Nephron (organoid): ENCODE measurements at regions not wholly inside any gene's neighbourhood (a gene's known extent, or its start where the extent isn't known, plus 50 kb on each side); places are given as distances from the start of the nearest gene placed in this dataset.

Experiments used
- H3K27ac Mint-ChIP-seq, 3 experiments: 2 replicates each; pipeline ENCODE4 v1.8.0; 2020; ENCODE audit warnings: mixed read lengths in 3 of 3, mild to moderate bottlenecking in 2 of 3, moderate library complexity in 1 of 3
- H3K27me3 Mint-ChIP-seq: 2 replicates; pipeline ENCODE4 v1.8.0; 2021; ENCODE audit warnings: low read depth, mild to moderate bottlenecking, moderate library complexity, mixed read lengths
- H3K36me3 Mint-ChIP-seq: 2 replicates; pipeline ENCODE4 v1.8.0; 2020; ENCODE audit warnings: low read depth, mixed read lengths
- H3K4me1 Mint-ChIP-seq: 2 replicates; pipeline ENCODE4 v1.8.0; 2020; ENCODE audit warnings: mixed read lengths
- H3K4me3 Mint-ChIP-seq, 3 experiments: 2 replicates each; pipeline ENCODE4 v1.8.0; 2020; ENCODE audit warnings: mild to moderate bottlenecking in 3 of 3, mixed read lengths in 3 of 3, moderate library complexity in 2 of 3
- H3K9me3 Mint-ChIP-seq: 2 replicates; pipeline ENCODE4 v1.8.0; 2020; ENCODE audit warnings: mixed read lengths
- TF ChIP-seq, protein P1 (sequence below), 3 experiments: fragments of 200-600 bp; sonication (generic); IDR thresholded peaks; one replicate each; pipeline ENCODE4 v1.5.0; 2021; ENCODE audit warnings: antibody characterized with exemption in 3 of 3; ENCODE audit not compliant: unreplicated experiment in 3 of 3

DNA sequence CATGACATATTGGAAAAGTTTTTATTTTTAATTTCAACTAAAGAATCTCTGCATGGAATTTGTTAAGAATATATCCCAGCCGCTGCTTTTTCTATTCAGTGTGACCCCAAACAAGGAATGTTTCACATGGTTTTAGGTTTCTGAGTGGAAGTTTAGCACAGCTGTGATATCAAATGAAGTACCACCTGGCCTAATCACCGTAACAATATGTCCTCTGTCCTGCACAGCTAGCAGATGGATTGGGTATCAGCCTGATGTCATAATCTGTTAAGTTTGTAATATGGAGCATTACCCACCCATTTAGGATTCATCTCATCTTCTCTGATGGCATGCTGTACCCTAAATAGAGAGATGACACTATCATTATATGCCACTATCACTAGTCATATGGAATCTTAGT lies 963.7 kb upstream of the ADGRL2 start:
- H3K27me3 Mint-ChIP-seq: no peaks in the 10 kb centered on the region
- no peak overlapping the region for H3K27ac Mint-ChIP-seq
- H3K9me3 Mint-ChIP-seq: peaks cover 17% of the 10 kb centered on the region
- no peak overlapping the region for H3K4me3 Mint-ChIP-seq
- peaks cover 4% of the 10 kb centered on the region for H3K36me3 Mint-ChIP-seq
- H3K4me1 Mint-ChIP-seq: no peaks in the 10 kb centered on the region
- TF ChIP-seq, protein P1, sequence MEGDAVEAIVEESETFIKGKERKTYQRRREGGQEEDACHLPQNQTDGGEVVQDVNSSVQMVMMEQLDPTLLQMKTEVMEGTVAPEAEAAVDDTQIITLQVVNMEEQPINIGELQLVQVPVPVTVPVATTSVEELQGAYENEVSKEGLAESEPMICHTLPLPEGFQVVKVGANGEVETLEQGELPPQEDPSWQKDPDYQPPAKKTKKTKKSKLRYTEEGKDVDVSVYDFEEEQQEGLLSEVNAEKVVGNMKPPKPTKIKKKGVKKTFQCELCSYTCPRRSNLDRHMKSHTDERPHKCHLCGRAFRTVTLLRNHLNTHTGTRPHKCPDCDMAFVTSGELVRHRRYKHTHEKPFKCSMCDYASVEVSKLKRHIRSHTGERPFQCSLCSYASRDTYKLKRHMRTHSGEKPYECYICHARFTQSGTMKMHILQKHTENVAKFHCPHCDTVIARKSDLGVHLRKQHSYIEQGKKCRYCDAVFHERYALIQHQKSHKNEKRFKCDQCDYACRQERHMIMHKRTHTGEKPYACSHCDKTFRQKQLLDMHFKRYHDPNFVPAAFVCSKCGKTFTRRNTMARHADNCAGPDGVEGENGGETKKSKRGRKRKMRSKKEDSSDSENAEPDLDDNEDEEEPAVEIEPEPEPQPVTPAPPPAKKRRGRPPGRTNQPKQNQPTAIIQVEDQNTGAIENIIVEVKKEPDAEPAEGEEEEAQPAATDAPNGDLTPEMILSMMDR (IDR thresholded peaks at IDR 0.05; ENCODE audit: unreplicated experiment in 3 of 3): no peak

- no peak overlapping the region for H3K27ac Mint-ChIP-seq
- peaks cover 13% of the 10 kb centered on the region for H3K9me3 Mint-ChIP-seq
- TF ChIP-seq, protein P1 (IDR thresholded peaks at IDR 0.05; ENCODE audit: unreplicated experiment in 3 of 3): no peak
- H3K4me3 Mint-ChIP-seq: no peak overlapping the region
- H3K27me3 Mint-ChIP-seq: no peaks in the 10 kb centered on the region
- H3K36me3 Mint-ChIP-seq: peaks cover 3% of the 10 kb centered on the region
- H3K4me1 Mint-ChIP-seq: no peaks in the 10 kb centered on the region
Observed at GRCh38 chr1:80836505-80836904, 964.2 kb upstream of the ADGRL2 start.

GRCh38 chr1:80827666-80828065 lies 973.1 kb upstream of the ADGRL2 start:
- TF ChIP-seq, protein P1 (IDR thresholded peaks at IDR 0.05; ENCODE audit: unreplicated experiment in 3 of 3): no peak
- Mint-ChIP-seq H3K27me3 (no peaks in the 10 kb centered on the region), H3K4me1 (peaks cover 4% of the 10 kb centered on the region), H3K9me3 (no peaks in the 10 kb centered on the region), H3K27ac (no peak overlapping the region), H3K4me3 (no peak overlapping the region), H3K36me3 (no peaks in the 10 kb centered on the region)

- peaks cover 4% of the 10 kb centered on the region for H3K4me1 Mint-ChIP-seq
- H3K9me3 Mint-ChIP-seq: no peaks in the 10 kb centered on the region
- TF ChIP-seq, protein P1 (IDR thresholded peaks at IDR 0.05; ENCODE audit: unreplicated experiment in 3 of 3): no peak
- no peak overlapping the region for H3K27ac Mint-ChIP-seq
- no peaks in the 10 kb centered on the region for H3K36me3 Mint-ChIP-seq
- no peaks in the 10 kb centered on the region for H3K27me3 Mint-ChIP-seq
- H3K4me3 Mint-ChIP-seq: no peak overlapping the region
Observed at GRCh38 chr1:80825067-80825466, 975.7 kb upstream of the ADGRL2 start.

GRCh38 chr1:80818211-80818610 lies 982.5 kb upstream of the ADGRL2 start:
- Mint-ChIP-seq H3K27ac (peak overlapping the region in 1 of 3 experiments; percentile 15), H3K4me1 (no peaks in the 10 kb centered on the region), H3K4me3 (no peak overlapping the region), H3K9me3 (no peaks in the 10 kb centered on the region), H3K27me3 (no peaks in the 10 kb centered on the region), H3K36me3 (no peaks in the 10 kb centered on the region)
- TF ChIP-seq, protein P1 (IDR thresholded peaks at IDR 0.05; ENCODE audit: unreplicated experiment in 3 of 3): no peak

GRCh38 chr1:80807981-80808380 lies 992.8 kb upstream of the ADGRL2 start:
- Mint-ChIP-seq H3K4me1 (no peaks in the 10 kb centered on the region), H3K4me3 (no peak overlapping the region), H3K9me3 (no peaks in the 10 kb centered on the region), H3K27ac (no peak overlapping the region), H3K27me3 (no peaks in the 10 kb centered on the region), H3K36me3 (no peaks in the 10 kb centered on the region)
- TF ChIP-seq, protein P1 (IDR thresholded peaks at IDR 0.05; ENCODE audit: unreplicated experiment in 3 of 3): no peak
